ENCODE measurements at regions not wholly inside any gene's neighbourhood (a gene's known extent, or its start where the extent isn't known, plus 50 kb on each side); places are given as distances from the start of the nearest gene placed in this dataset.

DNA sequence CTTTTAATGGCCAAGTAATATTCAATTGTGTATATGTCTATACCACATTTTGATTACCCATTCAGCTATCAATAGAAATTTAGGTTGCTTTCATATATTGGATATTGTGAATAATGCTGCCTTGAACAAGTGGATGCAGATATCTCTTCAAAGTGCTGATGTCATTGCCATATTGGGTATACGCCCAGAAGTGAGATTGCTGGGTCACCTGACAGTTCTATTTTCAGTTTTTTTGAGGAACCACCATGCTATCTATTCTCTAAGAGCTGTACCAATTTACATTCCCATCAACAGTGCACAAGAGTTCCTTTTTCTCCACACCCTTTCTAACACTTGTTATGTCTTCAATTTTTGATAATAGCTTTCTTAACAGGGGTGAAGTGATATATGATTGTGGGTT is 306.9 kb downstream of the ZNF516 start:
- TF ChIP-seq, protein P1, sequence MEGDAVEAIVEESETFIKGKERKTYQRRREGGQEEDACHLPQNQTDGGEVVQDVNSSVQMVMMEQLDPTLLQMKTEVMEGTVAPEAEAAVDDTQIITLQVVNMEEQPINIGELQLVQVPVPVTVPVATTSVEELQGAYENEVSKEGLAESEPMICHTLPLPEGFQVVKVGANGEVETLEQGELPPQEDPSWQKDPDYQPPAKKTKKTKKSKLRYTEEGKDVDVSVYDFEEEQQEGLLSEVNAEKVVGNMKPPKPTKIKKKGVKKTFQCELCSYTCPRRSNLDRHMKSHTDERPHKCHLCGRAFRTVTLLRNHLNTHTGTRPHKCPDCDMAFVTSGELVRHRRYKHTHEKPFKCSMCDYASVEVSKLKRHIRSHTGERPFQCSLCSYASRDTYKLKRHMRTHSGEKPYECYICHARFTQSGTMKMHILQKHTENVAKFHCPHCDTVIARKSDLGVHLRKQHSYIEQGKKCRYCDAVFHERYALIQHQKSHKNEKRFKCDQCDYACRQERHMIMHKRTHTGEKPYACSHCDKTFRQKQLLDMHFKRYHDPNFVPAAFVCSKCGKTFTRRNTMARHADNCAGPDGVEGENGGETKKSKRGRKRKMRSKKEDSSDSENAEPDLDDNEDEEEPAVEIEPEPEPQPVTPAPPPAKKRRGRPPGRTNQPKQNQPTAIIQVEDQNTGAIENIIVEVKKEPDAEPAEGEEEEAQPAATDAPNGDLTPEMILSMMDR (IDR thresholded peaks at IDR 0.05; ENCODE audit: unreplicated experiment): no peak
- Mint-ChIP-seq H3K9me3 (ENCODE audit: unreplicated experiment) (no peaks in the 10 kb centered on the region), H3K4me1 (ENCODE audit: unreplicated experiment) (no peaks in the 10 kb centered on the region), H3K36me3 (ENCODE audit: low read depth, unreplicated experiment) (no peaks in the 10 kb centered on the region), H3K27me3 (ENCODE audit: unreplicated experiment) (no peaks in the 10 kb centered on the region), H3K4me3 (ENCODE audit: unreplicated experiment) (no peak overlapping the region), H3K27ac (ENCODE audit: unreplicated experiment) (no peak overlapping the region)
- no peak for DNase-seq (ENCODE audit: low spot score)

DNA sequence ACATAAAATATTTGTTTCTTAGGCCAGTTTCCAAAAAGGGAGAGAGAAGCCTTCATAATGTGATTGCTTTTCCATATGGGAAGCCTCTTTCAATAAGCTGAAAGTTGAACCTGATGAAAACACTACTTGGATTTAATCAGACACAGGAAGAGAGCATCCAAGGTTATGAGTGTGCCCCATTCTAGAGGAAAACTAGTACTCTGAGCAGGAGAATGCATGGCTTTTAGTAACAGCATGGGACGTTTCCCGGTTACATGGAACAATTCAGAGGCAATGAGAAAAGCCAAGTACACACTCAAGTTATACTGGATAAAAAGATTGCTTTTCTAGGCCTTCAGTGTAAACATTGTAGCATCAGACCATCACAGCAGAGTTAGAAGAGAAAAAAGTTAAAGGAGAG is 315.8 kb downstream of the ZNF516 start:
- H3K4me3 Mint-ChIP-seq (ENCODE audit: unreplicated experiment): no peak overlapping the region
- TF ChIP-seq, protein P1 (IDR thresholded peaks at IDR 0.05; ENCODE audit: unreplicated experiment): no peak
- no peaks in the 10 kb centered on the region for H3K36me3 Mint-ChIP-seq (ENCODE audit: low read depth, unreplicated experiment)
- no peaks in the 10 kb centered on the region for H3K4me1 Mint-ChIP-seq (ENCODE audit: unreplicated experiment)
- H3K27me3 Mint-ChIP-seq (ENCODE audit: unreplicated experiment): no peaks in the 10 kb centered on the region
- no peak overlapping the region for H3K27ac Mint-ChIP-seq (ENCODE audit: unreplicated experiment)
- H3K9me3 Mint-ChIP-seq (ENCODE audit: unreplicated experiment): no peaks in the 10 kb centered on the region
- DNase-seq (ENCODE audit: low spot score): no peak

DNA sequence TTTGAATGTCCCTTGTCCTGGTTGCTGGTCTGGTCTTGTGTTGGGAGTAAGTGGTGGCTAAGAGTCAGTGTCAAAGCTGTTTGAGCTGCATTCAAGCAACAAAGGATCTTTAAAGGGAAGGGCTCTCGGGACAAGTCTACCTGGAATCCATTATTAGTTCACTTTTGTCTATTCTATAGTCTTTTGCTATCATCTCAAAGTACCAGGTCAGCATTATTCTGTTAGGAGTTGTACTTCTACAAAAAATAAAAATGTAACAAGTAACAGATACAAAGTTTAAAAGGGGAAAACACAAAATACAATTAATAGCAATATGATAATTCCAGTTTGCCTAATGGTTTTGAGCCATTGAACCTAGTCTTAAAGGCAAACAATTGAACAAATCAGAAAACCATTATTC is 317.9 kb downstream of the ZNF516 start:
- H3K4me1 Mint-ChIP-seq (ENCODE audit: unreplicated experiment): no peaks in the 10 kb centered on the region
- no peak overlapping the region for H3K4me3 Mint-ChIP-seq (ENCODE audit: unreplicated experiment)
- H3K27me3 Mint-ChIP-seq (ENCODE audit: unreplicated experiment): no peaks in the 10 kb centered on the region
- H3K36me3 Mint-ChIP-seq (ENCODE audit: low read depth, unreplicated experiment): no peaks in the 10 kb centered on the region
- TF ChIP-seq, protein P1 (IDR thresholded peaks at IDR 0.05; ENCODE audit: unreplicated experiment): no peak
- no peak overlapping the region for H3K27ac Mint-ChIP-seq (ENCODE audit: unreplicated experiment)
- no peaks in the 10 kb centered on the region for H3K9me3 Mint-ChIP-seq (ENCODE audit: unreplicated experiment)
- DNase-seq (ENCODE audit: low spot score): no peak

DNA sequence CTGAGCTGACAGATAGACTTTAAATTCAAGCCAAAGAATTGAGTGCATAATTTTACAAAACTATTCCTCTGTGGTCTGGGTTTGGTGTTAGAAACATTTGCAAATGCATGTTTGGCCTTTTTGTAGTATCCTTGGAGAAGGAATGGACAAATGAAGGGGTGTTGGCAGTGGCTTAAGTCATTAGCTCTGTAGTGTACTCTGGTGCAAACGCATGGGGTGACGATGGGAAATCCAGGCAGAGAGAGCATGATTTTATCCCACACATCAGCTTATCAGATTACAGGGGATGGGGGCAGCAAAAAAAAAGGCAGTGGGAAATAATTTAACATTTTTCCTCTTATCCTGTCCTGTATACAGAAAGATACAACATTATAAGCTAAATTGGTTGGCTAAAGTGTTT is 320.6 kb downstream of the ZNF516 start:
- Mint-ChIP-seq H3K36me3 (ENCODE audit: low read depth, unreplicated experiment) (no peaks in the 10 kb centered on the region), H3K9me3 (ENCODE audit: unreplicated experiment) (no peaks in the 10 kb centered on the region), H3K4me1 (ENCODE audit: unreplicated experiment) (no peaks in the 10 kb centered on the region), H3K4me3 (ENCODE audit: unreplicated experiment) (no peak overlapping the region), H3K27me3 (ENCODE audit: unreplicated experiment) (no peaks in the 10 kb centered on the region), H3K27ac (ENCODE audit: unreplicated experiment) (no peak overlapping the region)
- TF ChIP-seq, protein P1 (IDR thresholded peaks at IDR 0.05; ENCODE audit: unreplicated experiment): no peak
- DNase-seq (ENCODE audit: low spot score): no peak

DNA sequence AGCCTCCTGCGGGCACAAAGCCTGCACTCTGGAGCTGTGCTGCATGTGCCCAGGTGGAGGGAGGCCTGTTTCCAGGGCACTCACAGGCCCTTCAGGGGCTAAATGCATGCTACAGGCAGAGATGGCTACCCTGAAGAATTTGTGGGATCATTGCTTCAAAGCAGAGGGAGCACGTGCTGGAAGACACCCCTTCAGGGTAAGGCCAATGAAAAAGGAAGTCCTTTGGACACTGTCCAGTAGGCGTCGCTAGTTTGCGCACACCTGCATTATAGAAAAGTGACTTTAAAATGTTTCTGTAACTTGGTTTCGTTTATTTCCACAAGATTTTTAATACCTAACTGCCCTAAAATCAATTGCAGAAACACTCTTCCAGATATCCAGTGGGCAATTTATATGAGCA is 325.3 kb downstream of the ZNF516 start:
- Mint-ChIP-seq H3K4me3 (ENCODE audit: unreplicated experiment) (no peak overlapping the region), H3K27me3 (ENCODE audit: unreplicated experiment) (no peaks in the 10 kb centered on the region), H3K36me3 (ENCODE audit: low read depth, unreplicated experiment) (no peaks in the 10 kb centered on the region), H3K4me1 (ENCODE audit: unreplicated experiment) (peaks cover 26% of the 10 kb centered on the region), H3K9me3 (ENCODE audit: unreplicated experiment) (no peaks in the 10 kb centered on the region), H3K27ac (ENCODE audit: unreplicated experiment) (no peak overlapping the region)
- TF ChIP-seq, protein P1 (IDR thresholded peaks at IDR 0.05; ENCODE audit: unreplicated experiment): no peak
- DNase-seq (ENCODE audit: low spot score): no peak

Data from endothelial cell (in vitro differentiated cells).